Stimulated activated CD8-positive, alpha-beta memory T cell treated with anti-CD3 and anti-CD28 coated beads, Interleukin-7, amount 100 ng/mL, for 24 hours (primary cell): ENCODE measurements at regions not wholly inside any gene's neighbourhood (a gene's known extent, or its start where the extent isn't known, plus 50 kb on each side); places are given as distances from the start of the nearest gene placed in this dataset.
"Not testable (repeated sequence)": the region's sequence is repeated elsewhere in the genome, so short reads cannot be mapped to it uniquely, and the experiment has no call there.

Experiments
- DNase-seq: peaks from one replicate; pipeline ENCODE4 v3.0.0-alpha.2; 2020; ENCODE audit warnings: low read depth

- DNase-seq, result not testable (repeated sequence)
Measured at GRCh38 chr9:62874745-62875599, 1685.1 kb downstream of the SPATA31A7 start.

DNA sequence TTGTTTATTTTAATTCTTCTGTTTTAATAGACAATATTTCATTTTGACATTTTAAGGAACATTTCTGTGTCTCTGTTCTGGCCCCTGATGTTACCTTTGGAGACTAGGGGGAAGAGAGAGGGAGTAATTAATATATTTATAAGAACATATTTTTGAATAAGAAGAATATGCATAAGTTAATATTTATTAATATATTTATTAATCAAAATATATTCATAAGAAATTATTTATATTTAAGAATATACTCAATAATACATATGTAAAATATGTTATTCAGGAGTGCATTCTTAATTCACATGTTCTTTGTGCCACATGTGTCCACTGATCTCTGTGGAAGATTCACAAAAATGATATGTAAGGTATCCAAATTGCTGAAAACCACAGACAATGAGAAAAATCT, 1687.7 kb downstream of the SPATA31A7 start:
- DNase-seq, result not testable (repeated sequence)

DNA sequence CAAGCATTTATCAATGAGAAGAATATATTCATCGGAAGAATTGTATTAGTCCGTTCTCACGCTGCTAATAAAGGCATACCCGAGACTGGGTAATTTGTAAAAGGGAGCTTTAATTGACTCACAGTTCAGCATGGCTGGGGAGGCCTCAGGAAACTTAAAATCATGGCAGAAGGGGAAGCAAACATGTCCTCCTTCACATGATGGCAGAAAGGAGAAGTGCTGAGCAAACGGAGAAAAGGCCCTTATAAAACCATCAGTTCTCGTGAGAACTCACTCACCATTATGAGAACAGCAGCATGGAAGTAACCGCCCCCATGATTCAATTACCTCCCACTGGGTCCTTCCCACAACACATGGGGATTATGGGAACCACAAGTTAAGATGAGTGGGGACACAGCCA, 1688.2 kb downstream of the SPATA31A7 start:
- not testable (repeated sequence) for DNase-seq

DNA sequence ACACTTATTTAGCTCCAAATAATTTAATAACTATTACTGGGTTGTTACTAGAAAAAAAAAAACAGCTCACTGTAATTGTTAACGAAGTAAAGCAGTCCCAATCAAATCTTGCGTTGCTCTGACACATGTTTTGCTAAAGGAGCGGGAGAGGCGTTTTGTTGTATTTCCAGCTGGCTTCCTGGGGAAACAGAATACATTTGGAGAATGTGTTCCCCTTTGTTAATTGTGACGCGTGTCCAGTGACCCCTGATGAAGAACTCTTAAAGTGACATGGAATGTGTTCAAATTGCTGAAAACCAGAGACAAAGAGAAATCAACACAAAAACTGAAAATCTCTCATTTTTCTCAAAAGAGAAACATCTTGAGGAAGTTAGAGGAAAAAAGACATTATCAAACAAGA, 1690.6 kb downstream of the SPATA31A7 start:
- DNase-seq, result not testable (repeated sequence)

- not testable (repeated sequence) for DNase-seq
Measured at GRCh38 chr9:62880971-62881370, 1691.1 kb downstream of the SPATA31A7 start.

DNA sequence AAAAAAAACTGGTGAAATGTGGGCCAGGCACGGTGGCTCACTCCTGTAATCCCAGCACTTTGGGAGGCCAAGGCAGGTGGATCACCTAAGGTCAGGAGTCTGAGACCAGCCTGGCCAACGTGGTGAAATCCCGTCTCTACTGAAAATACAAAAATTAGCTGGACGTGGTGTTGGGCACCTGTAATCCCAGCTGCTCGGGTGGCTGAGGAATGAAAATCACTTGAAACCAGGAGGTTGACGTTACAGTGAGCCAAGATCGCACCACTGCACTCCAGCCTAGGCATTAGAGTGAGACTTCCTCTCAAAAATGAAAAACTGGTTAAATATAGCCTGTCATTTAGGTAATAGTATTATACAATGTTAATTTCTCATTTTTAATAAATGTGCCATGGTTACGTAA, 1692.0 kb downstream of the SPATA31A7 start:
- not testable (repeated sequence) for DNase-seq

GRCh38 chr9:62882717-62883116, 1692.9 kb downstream of the SPATA31A7 start:
- not testable (repeated sequence) for DNase-seq

- DNase-seq, result not testable (repeated sequence)
Measured at GRCh38 chr9:62896692-62897091, 1706.9 kb downstream of the SPATA31A7 start.

DNA sequence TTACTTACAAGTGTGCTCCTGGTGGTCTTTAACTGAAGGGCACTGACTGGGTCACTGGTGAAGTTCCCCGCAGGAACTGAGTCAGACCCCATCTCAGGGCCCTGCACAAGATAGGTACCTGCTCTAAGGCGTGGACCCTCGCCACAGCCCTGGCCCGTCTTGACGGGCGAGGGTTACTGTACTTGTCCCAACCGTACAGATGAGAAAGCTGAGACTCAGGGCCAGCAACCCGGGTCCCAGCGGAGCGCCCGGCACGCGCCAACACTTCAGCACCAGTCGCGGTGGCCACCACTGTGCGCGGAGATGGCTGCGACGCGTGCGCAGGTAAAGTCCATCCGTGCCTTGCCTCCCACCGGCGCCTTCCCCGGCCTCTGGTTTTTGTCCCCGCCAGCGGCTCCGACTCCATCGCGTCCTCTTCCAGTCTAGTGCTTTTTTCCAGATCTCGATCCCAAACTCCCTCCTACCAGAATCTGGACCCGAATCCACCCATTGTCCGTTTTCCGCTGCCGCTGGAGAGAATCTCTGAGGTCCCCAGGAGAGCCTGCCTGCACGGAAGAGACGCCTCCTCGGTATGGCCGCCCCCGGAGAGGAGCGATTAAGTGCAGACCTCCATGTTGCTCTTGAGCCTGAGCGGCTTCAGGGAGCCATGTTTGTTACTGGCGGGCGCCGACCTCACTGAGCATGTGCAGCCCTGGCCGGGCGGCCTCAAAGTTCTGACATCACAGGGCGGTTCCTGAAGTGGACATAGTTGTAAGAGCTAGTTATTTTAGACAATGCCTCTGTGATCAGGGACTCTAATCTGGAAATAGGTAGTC, 1707.8 kb downstream of the SPATA31A7 start:
- DNase-seq, result peak; percentile 17

DNA sequence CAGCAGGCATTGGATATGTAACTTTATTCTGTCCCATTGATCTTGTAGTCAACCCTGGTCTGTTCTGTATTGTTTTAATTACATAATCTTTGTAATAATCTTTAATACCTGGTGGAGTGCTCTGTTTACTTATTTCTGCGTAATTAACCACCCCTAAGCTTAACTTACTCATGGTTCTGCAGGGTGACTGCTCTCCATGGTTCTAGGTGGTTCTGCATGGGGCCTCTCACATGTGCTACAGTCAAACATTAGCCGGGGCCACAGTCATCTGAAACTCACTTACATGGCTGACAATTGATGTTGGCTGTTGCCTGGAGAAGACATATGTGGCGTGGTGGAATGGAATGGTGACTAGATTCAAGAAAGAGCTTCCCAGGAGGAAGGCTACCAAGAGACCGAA, 1709.8 kb downstream of the SPATA31A7 start:
- DNase-seq, result not testable (repeated sequence)

DNA sequence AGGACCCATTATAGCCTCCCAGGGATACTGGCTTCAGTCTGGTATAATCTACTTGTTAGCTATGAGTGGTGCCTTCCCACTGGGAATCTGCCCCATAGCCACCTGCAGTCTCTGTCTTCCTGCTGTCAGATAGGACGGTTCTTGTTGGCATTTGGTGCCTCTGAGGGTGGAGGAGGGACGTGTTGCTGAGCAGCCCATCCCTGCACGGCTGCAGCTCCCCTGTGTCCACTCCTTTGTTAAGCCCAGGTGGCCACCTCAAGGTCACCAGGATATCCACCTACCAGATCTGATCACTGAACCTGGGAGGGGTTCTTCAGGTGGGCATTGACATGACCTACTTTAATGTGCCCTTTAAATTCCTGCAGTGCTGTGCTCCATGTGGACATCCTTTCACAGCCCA, 1714.2 kb downstream of the SPATA31A7 start:
- DNase-seq, result not testable (repeated sequence)

DNA sequence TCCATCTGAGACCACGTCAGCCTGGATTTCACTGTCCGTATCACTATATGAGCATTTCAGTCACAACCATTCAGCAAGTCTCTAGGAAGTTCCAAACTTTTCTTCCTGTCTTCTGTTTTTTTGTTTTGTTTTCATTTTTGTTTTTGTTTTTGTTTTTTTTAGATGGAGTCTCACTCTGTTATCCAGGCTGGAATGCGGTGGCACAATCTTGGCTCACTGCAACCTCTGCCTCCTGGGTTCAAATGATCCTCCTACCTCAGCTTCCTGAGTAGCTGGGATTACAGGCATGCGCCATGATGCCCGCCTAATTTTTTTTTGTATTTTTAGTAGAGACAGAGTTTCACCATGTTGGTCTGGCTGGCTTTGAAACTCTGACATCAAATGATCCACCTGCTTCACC, 1715.9 kb downstream of the SPATA31A7 start:
- not testable (repeated sequence) for DNase-seq

DNA sequence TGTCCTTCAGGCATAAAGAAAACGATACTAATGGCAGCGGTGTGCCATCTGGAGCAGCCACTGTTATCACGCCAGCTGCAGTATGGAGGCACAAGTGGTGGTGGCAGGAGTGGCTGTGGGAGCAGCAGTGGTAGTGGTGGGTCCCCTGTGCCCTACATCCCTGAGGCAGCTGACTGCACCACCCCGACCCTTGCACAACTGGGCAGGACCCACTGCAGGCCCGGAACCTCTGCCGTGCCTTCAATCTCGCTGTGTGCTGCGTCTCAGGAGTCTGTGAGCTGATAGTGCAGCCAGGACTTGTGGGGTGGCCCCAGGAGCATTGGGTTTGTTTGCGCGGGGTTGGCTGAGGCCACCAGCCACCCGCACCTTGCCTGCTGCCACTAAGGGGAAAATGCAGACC, 1718.0 kb downstream of the SPATA31A7 start:
- DNase-seq, result not testable (repeated sequence)

- DNase-seq, result not testable (repeated sequence)
Measured at GRCh38 chr9:62908271-62908670, 1718.4 kb downstream of the SPATA31A7 start.

DNA sequence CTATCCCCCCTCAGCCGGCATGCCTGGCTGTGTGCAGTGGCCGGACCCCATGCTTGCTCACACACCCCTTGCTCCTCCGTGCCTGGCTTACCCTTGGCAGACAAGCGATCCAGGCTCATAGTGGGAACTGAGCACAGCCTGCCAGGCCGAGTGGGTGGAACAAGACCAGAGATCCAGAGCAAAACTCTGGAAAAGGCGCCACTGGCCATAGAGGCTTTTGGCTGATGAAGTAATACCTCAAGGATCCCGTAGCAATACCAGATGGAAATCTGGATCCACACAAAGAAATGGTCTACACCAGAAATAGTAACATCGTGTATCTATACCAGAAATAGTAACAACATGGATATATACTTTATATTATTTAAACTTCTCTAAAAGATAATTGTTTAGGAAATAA, 1719.6 kb downstream of the SPATA31A7 start:
- DNase-seq, result not testable (repeated sequence)

DNA sequence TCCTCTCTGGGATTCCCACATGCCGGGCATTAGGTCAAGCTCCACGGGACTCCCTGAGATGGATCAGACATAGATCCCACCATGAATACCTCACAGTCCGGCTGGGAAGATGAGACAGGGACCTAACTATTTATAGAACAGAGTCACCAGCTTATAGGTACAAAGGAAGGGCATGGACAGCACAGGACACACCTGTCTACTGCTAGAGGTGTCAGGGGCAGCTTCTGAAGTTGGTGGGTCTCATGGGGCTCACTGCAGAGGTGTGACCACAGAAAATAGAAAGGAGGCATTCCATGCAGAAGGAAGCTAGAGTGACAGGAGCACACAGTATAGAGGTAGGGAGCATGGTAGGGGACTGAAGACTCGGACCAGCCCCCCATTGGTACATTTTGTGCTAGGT, 1722.4 kb downstream of the SPATA31A7 start:
- not testable (repeated sequence) for DNase-seq

- DNase-seq, result not testable (repeated sequence)
Measured at GRCh38 chr9:62915168-62915567, 1725.3 kb downstream of the SPATA31A7 start.

- not testable (repeated sequence) for DNase-seq
Measured at GRCh38 chr9:62915661-62916060, 1725.8 kb downstream of the SPATA31A7 start.

- not testable (repeated sequence) for DNase-seq
Measured at GRCh38 chr9:62918648-62919385, 1729.0 kb downstream of the SPATA31A7 start.

- DNase-seq, result not testable (repeated sequence)
Measured at GRCh38 chr9:62931484-62931883, 1741.6 kb downstream of the SPATA31A7 start.

DNA sequence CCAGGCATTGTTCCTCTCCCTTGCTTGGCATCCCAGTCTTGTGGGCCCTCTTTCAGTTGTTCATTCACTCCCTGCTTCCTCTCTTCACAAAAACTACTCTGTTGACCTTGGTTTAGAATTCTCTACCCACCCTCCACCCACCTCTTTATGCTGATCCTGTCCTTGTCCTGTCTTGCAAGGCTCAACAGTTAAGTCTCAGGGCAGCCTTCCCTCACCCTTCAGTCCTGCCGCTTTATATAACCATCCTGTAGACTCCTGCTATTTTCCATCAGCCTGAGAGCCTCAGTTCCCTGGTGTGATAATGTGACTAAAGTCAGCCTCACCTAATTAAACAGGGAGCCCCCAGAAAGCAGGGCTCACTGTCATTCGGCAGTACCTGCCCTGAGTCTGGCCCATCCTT, 1763.0 kb downstream of the SPATA31A7 start:
- DNase-seq, result not testable (repeated sequence)
